ENCODE measurements at regions not wholly inside any gene's neighbourhood (a gene's known extent, or its start where the extent isn't known, plus 50 kb on each side); places are given as distances from the start of the nearest gene placed in this dataset.

DNA sequence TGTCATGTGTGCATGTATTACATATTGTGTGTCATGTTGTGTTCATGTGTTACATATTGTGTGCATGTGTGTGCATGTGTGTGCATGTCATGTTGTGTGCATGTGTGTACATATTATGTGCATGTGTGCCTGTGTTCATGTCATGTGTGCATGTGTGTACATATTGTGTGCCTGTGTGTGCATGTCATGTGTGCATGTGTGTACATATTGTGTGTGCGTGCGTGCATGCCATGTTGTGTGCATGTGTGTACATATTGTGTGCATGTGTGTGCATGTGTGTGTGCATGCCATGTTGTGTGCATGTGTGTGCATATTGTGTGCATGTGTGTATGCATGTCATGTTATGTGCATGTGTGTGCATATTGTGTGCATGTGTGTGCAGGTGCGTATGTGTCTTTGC, 267.1 kb downstream of the EIPR1 start:
- Histone ChIP-seq H3K27me3 (replicated peaks in 1 of 4; ENCODE audit: control insufficient read depth in 3 of 4, extremely low read depth in 1 of 4, insufficient read depth in 3 of 4, low read length in 3 of 4) (no peaks in the 10 kb centered on the region), H3K36me3 (ENCODE audit: control insufficient read depth in 2 of 4, insufficient read depth in 4 of 4, low read length in 3 of 4) (peaks cover 0 to 6% (median 0%) of the 10 kb centered on the region in 4 experiments; a peak in 1 of 8 replicates), H2BK120ac (replicated peaks; ENCODE audit: low read depth, low read length) (peak overlapping the region; percentile 54), H2BK12ac (ENCODE audit: low read depth, low read length) (no peak overlapping the region), H3K79me1 (ENCODE audit: low read depth, low read length) (no peaks in the 10 kb centered on the region), H3K9me3 (ENCODE audit: insufficient read depth in 2 of 2, low read depth in 1 of 2, low read length in 1 of 2) (peaks cover 0 to 9% of the 10 kb centered on the region in 2 experiments; a peak in 2 of 4 replicates), H3K79me2 (ENCODE audit: control insufficient read depth in 1 of 2, insufficient read depth in 2 of 2, low read length in 2 of 2) (peaks cover 0 to 9% of the 10 kb centered on the region in 2 experiments; a peak in 2 of 4 replicates), H3K23me2 (ENCODE audit: low read depth, low read length) (no peaks in the 10 kb centered on the region; the same call in 1 of the 2 replicates), H3K4ac (replicated peaks; ENCODE audit: insufficient read length, low read depth, low read length) (no peak overlapping the region), H4K20me1 (replicated peaks in 1 of 2; ENCODE audit: control insufficient read depth in 1 of 2, insufficient read depth in 2 of 2, low read length in 2 of 2) (peaks cover 0 to 9% of the 10 kb centered on the region in 2 experiments), H3K9ac (replicated peaks in 1 of 4; ENCODE audit: extremely low read depth in 1 of 4, low read depth in 3 of 4, low read length in 3 of 4) (peak overlapping the region in 1 of 4 experiments; percentile 32; a peak in 1 of 7 replicates), H3K18ac (ENCODE audit: extremely low read depth, low read length) (no peak overlapping the region), H2AFZ (ENCODE audit: low read length) (no peak overlapping the region), H3K56ac (replicated peaks; ENCODE audit: insufficient read length, low read depth, low read length) (no peak overlapping the region), H3K4me3 (ENCODE audit: extremely low read depth in 1 of 4, insufficient read depth in 2 of 4, low read depth in 3 of 4, low read length in 4 of 4) (no peak overlapping the region), H4K8ac (ENCODE audit: extremely low read depth, insufficient read depth, low read length) (no peak overlapping the region), H3K23ac (ENCODE audit: insufficient read length) (peak overlapping the region; percentile 92), H3K4me1 (replicated peaks in 1 of 4; ENCODE audit: control insufficient read depth in 3 of 4, insufficient read depth in 4 of 4, low read length in 3 of 4) (peaks cover 0 to 2% (median under 1%) of the 10 kb centered on the region in 4 experiments; a peak in 1 of 7 replicates), H2BK20ac (ENCODE audit: low read length) (no peak overlapping the region), H2BK15ac (ENCODE audit: low read length) (no peak overlapping the region), H4K91ac (replicated peaks; ENCODE audit: insufficient read length, low read length) (no peak overlapping the region), H3K14ac (ENCODE audit: insufficient read length) (no peak overlapping the region), H4K5ac (ENCODE audit: insufficient read length, low read depth, low read length) (no peak overlapping the region), H3K4me2 (ENCODE audit: insufficient read depth in 1 of 2, low read depth in 2 of 2, low read length in 2 of 2) (no peak overlapping the region), H2AK5ac (ENCODE audit: low read depth, low read length) (peak overlapping the region; percentile 54; the same call in 1 of the 2 replicates), H3K27ac (ENCODE audit: low read depth, low read length) (no peak overlapping the region), H2BK5ac (ENCODE audit: low read depth, low read length) (no peak overlapping the region)
- TF ChIP-seq GABPA (IDR thresholded peaks at IDR 0.05; ENCODE audit: borderline replicate concordance, insufficient read depth, low read length) (no peak), BACH1 (IDR thresholded peaks at IDR 0.05; ENCODE audit: low read length) (no peak), TAF7 (optimal IDR thresholded peaks at IDR 0.05; ENCODE audit: borderline replicate concordance, low read depth, low read length) (no peak), CEBPB (IDR thresholded peaks at IDR 0.05; ENCODE audit: low read depth, low read length) (no peak), FOSL1 (IDR thresholded peaks at IDR 0.05; ENCODE audit: insufficient read depth, low read depth, low read length) (no peak), YY1 (IDR thresholded peaks at IDR 0.05; ENCODE audit: low read depth, low read length) (no peak)
- no peak for FAIRE-seq
- DNase-seq (ENCODE audit: low read depth in 1 of 2, low spot score in 2 of 2) = peak in 1 of 2 experiments; percentile 26
- 92% methylated on average over 3 of the region's 3 CpGs; no CpG with 5 or more reads in 1 of the 2 experiments for WGBS, 2 experiments (ENCODE audit: extremely low coverage in 1 of 2, insufficient coverage in 1 of 2, insufficient read length in 1 of 2, insufficient replicate concordance in 2 of 2, low coverage in 1 of 2, low lambda C conversion rate in 2 of 2, missing lambda C conversion rate in 1 of 2)
- CTCF ChIA-PET (ENCODE audit: partially characterized antibody) = no interaction called here
- POLR2A ChIA-PET (ENCODE audit: partially characterized antibody) = no interaction called here

Data from H1 (cell line).